Spinal cord (tissue), 9 donors: ENCODE measurements at regions not wholly inside any gene's neighbourhood (a gene's known extent, or its start where the extent isn't known, plus 50 kb on each side); places are given as distances from the start of the nearest gene placed in this dataset.
A peak's percentile ranks its signal among the peaks of the same experiment; 100 is the strongest.

Experiments
- DNase-seq, 6 donors: peaks; one replicate each; pipeline versions ENCODE4 v3.0.0 to v3.0.0-alpha.2; 2013 to 2015; ENCODE audit warnings: low spot score in 6 of 6, low read depth in 4 of 6
- H3K27ac ChIP-seq: one replicate; pipeline ENCODE4 v1.5.1; 2013; ENCODE audit warnings: low read depth, low read length, control low read depth
- H3K27me3 ChIP-seq: one replicate; pipeline ENCODE4 v1.6.1; 2013; ENCODE audit warnings: low read length; ENCODE audit not compliant: control insufficient read depth, insufficient read depth
- H3K36me3 ChIP-seq: one replicate; pipeline ENCODE4 v1.6.1; 2013; ENCODE audit warnings: low read length; ENCODE audit not compliant: control insufficient read depth, insufficient read depth
- H3K4me1 ChIP-seq: one replicate; pipeline ENCODE4 v1.6.1; 2013; ENCODE audit warnings: low read length; ENCODE audit not compliant: control insufficient read depth, insufficient read depth
- H3K4me3 ChIP-seq: one replicate; pipeline ENCODE4 v1.5.1; 2013; ENCODE audit warnings: low read depth, low read length, control low read depth
- H3K9me3 ChIP-seq: one replicate; pipeline ENCODE4 v1.6.1; 2013; ENCODE audit warnings: low read length; ENCODE audit not compliant: control insufficient read depth, insufficient read depth
- WGBS: methylation state at CpG from one replicate; pipeline ENCODE4 v1.1.5; 2013; ENCODE audit warnings: missing lambda C conversion rate; ENCODE audit not compliant: insufficient coverage; 5-methylcytosine and 5-hydroxymethylcytosine counted together
- donor health status: healthy.

DNA sequence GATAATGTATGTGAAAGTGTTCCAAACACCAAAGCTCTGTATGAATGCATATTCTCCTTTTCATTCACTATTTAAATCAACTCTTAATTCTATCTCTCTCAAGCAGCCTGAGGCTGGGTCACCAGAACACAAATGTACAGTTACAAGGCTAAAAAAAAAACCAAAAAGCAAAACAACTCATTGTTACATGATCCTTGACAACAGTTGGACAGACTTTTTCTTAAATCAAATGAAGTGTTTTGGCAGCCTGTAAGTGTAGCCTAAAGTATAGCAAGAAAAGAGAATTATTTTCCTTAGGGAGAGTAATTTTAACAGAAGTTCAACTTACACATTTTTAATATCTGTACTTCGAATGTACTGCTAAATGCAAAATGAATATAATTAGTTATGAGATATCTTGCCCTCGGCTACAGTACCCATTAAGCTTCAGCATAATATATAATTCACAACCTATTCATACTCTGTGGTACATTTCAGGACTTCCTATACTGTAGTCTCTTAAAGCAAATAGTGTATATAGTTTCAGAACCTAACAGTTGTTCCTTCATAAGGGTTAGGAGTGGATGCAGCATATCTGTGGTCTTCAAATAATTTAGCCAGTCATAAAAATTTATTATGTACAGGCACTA, 214.0 kb upstream of the BTG1 start:
- no peak overlapping the region for H3K27ac ChIP-seq
- H3K36me3 ChIP-seq: no peaks in the 10 kb centered on the region
- WGBS: no CpG with 5 or more reads among the region's 2 CpGs
- H3K4me1 ChIP-seq: peaks cover 10% of the 10 kb centered on the region
- no peaks in the 10 kb centered on the region for H3K27me3 ChIP-seq
- H3K9me3 ChIP-seq: no peaks in the 10 kb centered on the region
- no peak overlapping the region for H3K4me3 ChIP-seq
- no peak for DNase-seq

DNA sequence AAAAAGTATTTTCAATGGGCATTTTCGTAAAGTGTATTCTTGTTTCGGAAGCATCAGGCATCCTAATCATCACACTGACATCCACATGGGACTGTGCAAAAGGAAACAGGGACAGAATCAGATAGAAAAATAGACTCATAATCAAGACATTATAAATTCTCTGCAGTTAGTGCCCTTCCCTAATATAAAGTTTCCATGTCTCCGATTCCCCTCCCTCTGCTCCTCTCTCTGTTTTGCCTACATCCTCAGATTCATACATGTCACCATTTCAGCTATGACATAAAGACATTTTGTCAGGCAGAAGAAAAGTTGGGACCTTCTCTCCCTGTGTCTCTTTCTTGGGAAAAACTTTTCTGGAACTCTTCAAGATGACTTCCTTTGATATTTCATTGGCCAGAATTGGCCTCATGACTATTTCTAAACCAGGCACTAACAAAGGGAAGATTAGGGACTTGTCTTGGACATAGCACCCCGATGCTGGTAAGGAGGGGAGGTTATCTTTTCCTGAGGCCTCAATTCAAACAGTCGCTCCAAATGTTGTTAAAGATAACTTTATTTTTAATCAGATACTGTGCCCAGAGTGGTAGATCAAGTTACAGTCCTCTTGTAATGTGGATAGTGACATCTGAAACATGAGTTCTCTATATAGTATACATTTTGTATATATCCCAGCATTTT, 212.1 kb upstream of the BTG1 start:
- H3K4me3 ChIP-seq: no peak overlapping the region
- H3K27me3 ChIP-seq: no peaks in the 10 kb centered on the region
- 100% methylated on average over 1 of the region's 5 CpGs for WGBS

DNA sequence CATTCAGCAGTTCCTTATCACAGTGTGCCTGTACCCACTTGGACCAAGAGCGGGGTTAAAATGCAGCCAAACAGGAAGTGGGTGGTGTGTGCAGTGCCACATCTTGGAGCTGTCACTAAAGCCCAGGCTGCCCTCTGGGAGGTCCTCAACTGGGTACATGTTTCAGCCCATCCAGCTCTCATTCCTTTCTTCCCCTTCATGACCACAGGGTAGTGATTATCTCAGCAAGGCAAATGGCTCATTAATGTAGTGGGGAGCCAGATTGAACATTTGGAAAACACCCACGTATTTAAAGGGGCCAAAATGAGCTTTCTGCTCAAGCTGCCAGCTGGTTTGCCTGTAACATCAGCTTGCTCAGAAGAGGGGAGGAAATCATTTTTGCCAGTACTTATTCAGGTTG, 210.8 kb upstream of the BTG1 start:
- Histone ChIP-seq H3K4me3 (no peak overlapping the region), H3K27ac (no peak overlapping the region), H3K27me3 (no peaks in the 10 kb centered on the region), H3K4me1 (no peaks in the 10 kb centered on the region), H3K36me3 (no peaks in the 10 kb centered on the region), H3K9me3 (no peaks in the 10 kb centered on the region)
- DNase-seq: peak in 2 of 6 donors; percentile 38 to 71
- 57% methylated on average over 1 of the region's 2 CpGs for WGBS

More for the DNA sequence above, 212.1 kb upstream of the BTG1 start:
- Histone ChIP-seq H3K4me1 (no peaks in the 10 kb centered on the region), H3K9me3 (no peaks in the 10 kb centered on the region), H3K36me3 (no peaks in the 10 kb centered on the region), H3K27ac (no peak overlapping the region)
- no peak for DNase-seq

DNA sequence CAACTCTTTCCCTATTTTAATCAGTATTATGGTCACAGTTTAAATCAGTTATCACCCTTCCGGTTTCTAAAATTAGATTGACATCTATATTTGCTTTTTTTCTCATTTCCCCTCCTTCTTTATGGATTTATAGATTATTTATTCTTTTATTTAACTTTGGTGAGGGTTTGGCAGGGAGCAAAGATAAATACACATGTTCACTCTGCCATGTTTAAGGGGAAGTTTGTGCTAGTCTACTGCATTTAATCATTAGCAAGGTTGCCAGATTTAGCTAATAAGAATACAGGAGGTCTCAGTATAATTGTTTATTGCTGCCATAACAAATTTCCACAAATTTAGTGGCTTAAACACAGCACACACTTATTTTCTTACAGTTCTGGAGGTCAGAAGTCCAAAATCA, 204.0 kb upstream of the BTG1 start:
- no CpG with 5 or more reads among the region's 1 CpG for WGBS

DNA sequence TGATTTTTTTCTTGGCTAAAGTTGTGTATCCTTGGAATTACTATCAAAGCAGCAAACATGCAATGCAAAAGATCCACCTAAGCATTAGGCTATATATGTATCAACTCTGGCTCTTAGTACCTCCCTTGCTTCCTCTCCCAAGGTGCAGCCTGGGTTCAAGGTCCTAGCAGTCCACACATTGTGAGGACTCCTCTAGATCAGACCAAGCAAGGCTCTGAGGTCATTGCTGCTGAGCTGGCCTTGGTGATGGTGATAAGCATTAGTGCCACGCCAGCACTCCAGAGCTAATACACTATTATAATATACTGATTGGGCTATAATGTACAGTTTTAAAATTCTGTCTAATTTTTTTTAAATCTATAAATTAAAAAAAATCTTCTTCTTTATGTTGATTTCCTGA, 196.9 kb upstream of the BTG1 start:
- WGBS: no CpG with 5 or more reads among the region's 1 CpG

More for the DNA sequence above, 204.0 kb upstream of the BTG1 start:
- Histone ChIP-seq H3K9me3 (no peaks in the 10 kb centered on the region), H3K27me3 (no peaks in the 10 kb centered on the region), H3K27ac (no peak overlapping the region), H3K36me3 (no peaks in the 10 kb centered on the region), H3K4me1 (no peaks in the 10 kb centered on the region), H3K4me3 (no peak overlapping the region)
- DNase-seq: no peak

DNA sequence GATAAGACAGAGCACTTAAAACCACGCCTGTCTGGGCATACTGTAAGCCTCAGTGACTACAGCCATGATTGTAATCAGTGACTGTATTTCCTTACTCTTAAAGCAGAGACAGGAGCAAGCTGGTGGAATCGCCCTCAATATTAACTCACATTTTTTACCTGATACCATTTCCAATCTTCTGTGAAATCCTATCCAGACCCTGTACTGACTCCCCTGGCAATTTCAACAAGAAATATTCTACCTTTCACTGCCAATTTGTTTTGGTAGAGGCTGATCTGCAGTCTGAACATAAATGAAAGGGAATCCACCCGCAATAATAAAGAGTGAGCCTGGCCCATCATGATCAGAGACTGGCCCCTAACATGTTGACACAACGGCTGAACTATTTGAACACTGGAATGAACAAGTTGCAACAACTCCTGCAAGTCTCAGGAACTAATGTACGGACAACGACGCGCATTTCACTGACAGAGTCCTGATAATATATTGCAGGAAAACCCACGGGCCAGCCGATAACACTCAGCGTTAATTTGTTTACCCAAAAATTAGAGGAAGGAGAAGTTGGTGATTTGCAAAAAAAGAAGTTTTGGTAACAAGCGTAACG, 195.5 kb upstream of the BTG1 start:
- Histone ChIP-seq H3K27me3 (no peaks in the 10 kb centered on the region), H3K4me1 (no peaks in the 10 kb centered on the region), H3K36me3 (no peaks in the 10 kb centered on the region), H3K27ac (no peak overlapping the region), H3K4me3 (no peak overlapping the region), H3K9me3 (no peaks in the 10 kb centered on the region)
- no peak for DNase-seq
- WGBS: 93% methylated on average over 10 of the region's 13 CpGs

More for the DNA sequence above, 196.9 kb upstream of the BTG1 start:
- Histone ChIP-seq H3K4me3 (no peak overlapping the region), H3K4me1 (no peaks in the 10 kb centered on the region), H3K27me3 (no peaks in the 10 kb centered on the region), H3K27ac (no peak overlapping the region), H3K9me3 (no peaks in the 10 kb centered on the region), H3K36me3 (no peaks in the 10 kb centered on the region)
- DNase-seq: no peak

DNA sequence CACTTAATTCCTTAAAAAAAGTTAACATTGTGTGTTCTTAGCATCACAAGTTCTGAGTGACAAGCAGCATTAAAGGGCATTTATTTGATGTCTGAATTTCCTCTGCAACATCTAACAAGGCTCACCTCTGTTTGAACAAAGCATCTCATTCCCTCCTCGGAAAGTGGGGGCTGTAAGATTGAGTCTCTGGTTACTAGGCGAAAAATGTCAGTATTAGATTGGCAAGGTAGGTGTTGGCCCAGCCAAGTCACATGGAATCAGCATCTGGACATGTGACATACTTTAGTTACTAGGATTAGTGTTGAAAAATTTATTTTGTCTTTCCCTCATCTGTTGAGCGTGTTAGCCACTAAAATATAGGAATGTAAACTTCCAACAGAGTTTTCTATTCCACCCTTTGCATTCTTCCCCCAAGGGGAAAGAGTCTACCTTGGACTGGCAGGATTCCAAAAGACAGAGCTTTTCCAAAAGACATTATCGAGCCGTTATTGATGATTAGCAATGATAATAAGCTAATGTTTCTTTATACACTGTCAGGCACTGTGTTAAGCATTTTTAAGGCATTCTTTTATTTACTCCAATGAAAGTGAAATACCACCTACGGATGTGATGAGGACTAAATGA, 194.9 kb upstream of the BTG1 start:
- DNase-seq: no peak
- no peaks in the 10 kb centered on the region for H3K9me3 ChIP-seq
- no peaks in the 10 kb centered on the region for H3K36me3 ChIP-seq
- no peak overlapping the region for H3K4me3 ChIP-seq
- H3K4me1 ChIP-seq: no peaks in the 10 kb centered on the region
- WGBS: 100% methylated on average over 1 of the region's 6 CpGs
- no peak overlapping the region for H3K27ac ChIP-seq
- no peaks in the 10 kb centered on the region for H3K27me3 ChIP-seq

DNA sequence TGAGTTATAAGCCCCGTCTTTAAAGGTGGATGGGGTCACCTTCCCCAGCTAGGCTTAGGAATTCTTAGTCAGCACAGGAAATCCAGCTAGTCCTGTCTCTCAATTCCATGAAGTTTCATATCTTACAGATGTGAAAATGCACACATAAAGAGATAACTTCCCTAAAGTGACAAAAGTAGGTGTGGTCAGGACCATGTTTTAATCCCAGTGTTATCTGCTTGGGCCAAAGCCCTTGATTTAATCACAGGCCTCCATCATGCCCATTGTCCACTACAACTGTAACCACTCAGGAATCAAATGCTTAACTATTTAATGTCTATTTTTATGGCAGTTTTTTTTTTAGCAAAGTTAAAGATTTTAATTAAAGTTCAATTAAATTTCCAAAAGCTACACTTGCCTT, 194.4 kb upstream of the BTG1 start:
- no peak overlapping the region for H3K27ac ChIP-seq
- H3K36me3 ChIP-seq: no peaks in the 10 kb centered on the region
- WGBS: no CpG with 5 or more reads among the region's 1 CpG
- no peak overlapping the region for H3K4me3 ChIP-seq
- H3K9me3 ChIP-seq: no peaks in the 10 kb centered on the region
- H3K4me1 ChIP-seq: no peaks in the 10 kb centered on the region
- DNase-seq: no peak
- H3K27me3 ChIP-seq: no peaks in the 10 kb centered on the region

DNA sequence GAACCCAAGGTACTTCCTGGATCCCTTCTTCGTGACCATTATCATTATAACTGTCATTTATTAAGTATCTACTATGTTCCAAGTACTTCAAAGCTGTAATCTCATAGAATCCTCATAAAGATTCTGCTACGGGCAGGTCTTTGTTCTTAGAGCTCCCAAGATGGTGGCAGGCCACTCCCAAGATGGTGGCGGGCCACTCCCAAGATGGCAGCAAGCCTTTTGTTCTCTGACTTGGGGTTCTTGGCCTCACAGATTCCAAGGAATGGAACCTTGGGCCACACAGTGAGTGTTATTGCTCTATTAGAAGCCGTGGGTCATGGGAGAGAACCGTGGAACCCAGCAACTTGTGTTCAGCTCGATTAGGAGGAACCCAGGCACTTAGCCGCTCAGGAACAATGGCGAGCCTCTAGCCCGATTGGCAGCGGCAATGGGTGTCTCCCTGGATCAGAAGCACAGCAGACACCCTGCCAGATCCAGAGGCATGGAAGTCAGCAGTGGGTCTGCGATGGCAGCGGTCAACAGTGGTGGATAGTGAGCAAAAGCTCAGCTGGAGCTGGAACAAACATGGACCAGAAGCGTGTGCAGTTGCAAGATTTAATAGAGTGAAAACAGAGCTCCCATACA, 193.7 kb upstream of the BTG1 start:
- H3K4me1 ChIP-seq: no peaks in the 10 kb centered on the region
- whole genome bisulfite sequencing: 96% methylated on average over 12 of the region's 13 CpGs
- no peak overlapping the region for H3K4me3 ChIP-seq
- H3K27me3 ChIP-seq: no peaks in the 10 kb centered on the region
- no peaks in the 10 kb centered on the region for H3K9me3 ChIP-seq
- H3K36me3 ChIP-seq: no peaks in the 10 kb centered on the region
- no peak overlapping the region for H3K27ac ChIP-seq
- DNase-seq: no peak
